ENCODE measurements at regions not wholly inside any gene's neighbourhood (a gene's known extent, or its start where the extent isn't known, plus 50 kb on each side); places are given as distances from the start of the nearest gene placed in this dataset.

DNA sequence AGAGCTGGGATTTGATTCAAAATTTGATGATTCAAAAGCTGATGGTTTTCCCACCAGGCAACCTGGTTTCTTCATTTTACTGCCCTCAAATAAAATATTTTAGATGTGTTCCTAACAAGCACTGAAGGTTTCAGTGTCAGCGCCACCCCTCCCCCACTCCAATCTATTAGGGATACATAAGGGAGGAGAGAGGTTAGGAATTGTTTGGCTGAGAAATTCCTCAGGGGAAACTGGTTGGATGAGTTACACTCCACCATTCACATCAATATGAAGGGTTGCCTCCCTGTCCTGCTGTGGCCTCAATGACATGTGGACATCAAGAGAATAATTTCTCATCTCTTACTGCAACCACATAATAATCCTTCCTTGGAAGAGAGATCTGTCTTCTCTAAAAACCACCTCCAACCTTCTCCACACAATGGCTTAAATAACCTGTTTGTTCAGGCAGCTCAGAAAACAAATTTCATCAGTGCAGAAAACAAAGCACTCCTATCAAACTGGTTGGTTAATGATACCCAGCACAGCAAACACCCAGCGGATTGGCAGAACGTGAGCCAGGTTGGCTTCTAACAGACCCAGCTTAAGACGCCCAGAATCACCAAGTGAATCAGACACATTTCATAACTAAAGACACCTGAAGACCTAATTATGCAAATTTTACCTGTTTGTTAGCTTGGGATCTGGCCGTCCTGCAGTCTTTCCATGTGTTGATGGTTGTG lies 136.0 kb upstream of the SGK1 start:
- DNase-seq (ENCODE audit: low read depth) = no peak

- no peak for DNase-seq (ENCODE audit: low read depth)
Measured at GRCh38 chr6:134452906-134453305, 135.0 kb upstream of the SGK1 start.

GRCh38 chr6:134451529-134451928 lies 133.6 kb upstream of the SGK1 start:
- no peak for DNase-seq (ENCODE audit: low read depth)

- no peak for DNase-seq (ENCODE audit: low read depth)
Measured at GRCh38 chr6:134449781-134450180, 131.9 kb upstream of the SGK1 start.

- no peak for DNase-seq (ENCODE audit: low read depth)
Measured at GRCh38 chr6:134449004-134449403, 131.1 kb upstream of the SGK1 start.

DNA sequence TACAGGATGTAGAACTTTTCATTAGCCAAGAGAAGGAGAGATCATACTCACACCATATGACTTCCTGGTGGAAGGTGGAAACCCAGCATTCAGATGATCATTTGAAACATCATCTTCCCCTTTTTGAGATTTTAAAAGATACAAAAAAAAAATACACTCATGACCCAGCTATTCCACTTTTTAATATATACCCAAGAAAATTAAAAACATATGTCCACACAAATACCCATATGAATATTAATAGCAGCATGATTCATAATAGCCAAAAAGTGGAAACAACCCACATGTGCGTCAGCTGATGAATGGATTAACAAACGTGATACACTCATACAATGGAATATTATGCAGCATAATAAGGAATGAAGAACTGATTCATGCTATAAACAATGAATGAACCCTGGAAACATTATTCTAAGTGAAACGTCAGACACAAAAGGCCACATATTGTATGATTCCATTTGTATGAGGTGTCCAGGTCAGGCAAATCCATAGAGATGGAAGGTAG lies 130.0 kb upstream of the SGK1 start:
- no peak for DNase-seq (ENCODE audit: low read depth)

- no peak for DNase-seq (ENCODE audit: low read depth)
Measured at GRCh38 chr6:134447423-134447822, 129.5 kb upstream of the SGK1 start.

DNA sequence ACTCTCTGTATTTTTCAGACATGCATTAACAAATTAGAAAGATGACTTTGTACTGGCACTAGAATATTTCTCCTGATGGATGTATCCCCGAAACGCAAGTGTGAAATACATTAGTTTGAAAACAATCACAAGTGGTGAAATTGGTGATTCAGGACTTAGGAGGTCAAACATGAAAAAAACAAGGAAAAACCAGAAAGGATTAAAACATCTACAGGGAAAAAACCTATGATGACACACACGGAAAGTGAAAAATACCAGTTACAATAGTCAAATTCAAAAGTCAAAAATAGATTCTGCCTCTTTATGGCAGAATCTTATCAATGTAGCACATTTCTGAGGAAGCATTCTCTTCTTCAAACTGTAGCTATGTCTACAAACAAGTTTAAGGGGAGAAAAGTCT lies 129.0 kb upstream of the SGK1 start:
- no peak for DNase-seq (ENCODE audit: low read depth)

- DNase-seq (ENCODE audit: low read depth) = no peak
Measured at GRCh38 chr6:134446218-134446848, 128.4 kb upstream of the SGK1 start.

DNA sequence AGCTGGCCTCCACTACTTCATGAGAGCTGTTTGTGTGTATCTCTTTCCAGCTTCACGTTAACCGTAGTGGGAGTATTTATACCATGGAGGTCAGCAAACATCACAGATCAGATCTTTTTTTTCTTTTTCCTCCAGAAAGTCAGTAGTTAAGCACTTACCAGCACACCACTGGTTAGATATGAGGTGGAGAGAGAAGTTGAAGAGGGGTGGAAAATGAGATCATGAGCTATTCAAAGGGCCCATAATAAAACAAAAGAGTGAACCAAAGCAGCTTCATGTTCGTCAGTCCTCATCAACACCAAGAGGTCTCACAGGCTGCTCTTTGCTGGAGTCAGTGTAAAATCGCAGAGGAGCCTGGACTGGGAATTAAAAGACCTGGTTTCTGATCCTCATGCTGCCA lies 125.1 kb upstream of the SGK1 start:
- DNase-seq (ENCODE audit: low read depth) = no peak

DNA sequence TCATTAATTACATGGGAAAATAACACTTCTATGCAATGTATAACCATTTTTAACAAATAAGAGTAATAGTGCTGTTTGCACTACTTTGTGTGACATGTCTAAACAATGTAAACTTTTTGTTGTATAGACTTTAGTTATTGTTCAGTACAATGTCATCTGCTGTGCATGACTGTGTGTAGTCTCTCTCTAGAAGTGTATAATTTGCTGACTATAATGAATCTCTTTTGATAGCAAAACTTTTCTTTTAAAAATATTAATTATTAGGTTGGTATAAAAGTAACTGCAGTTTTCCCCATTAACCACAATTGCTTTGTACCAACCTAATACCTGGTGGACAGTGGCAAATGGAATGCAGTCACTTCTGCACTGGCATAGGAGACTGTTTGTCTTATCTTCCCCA lies 124.2 kb upstream of the SGK1 start:
- no peak for DNase-seq (ENCODE audit: low read depth)

DNA sequence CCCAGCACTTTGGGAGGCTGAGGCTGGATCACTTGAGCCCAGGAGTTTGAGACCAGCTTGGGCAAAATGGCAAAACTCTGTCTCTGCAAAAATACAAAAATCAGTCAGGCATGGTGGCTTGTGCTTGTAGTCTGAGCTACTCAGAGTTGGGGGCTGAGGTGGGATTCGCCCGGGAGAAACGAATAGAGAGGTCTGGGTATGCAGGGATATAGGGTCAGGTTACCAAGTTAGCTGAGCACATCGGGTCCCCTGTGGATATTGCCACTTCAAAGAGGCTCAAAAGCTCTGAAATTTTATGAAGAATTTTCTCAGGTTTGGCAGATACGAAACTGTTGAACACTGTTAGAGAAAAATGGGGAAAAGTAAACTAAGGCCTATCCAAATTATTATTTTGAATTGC lies 120.9 kb upstream of the SGK1 start:
- DNase-seq (ENCODE audit: low read depth) = no peak

- no peak for DNase-seq (ENCODE audit: low read depth)
Measured at GRCh38 chr6:134437376-134437775, 119.5 kb upstream of the SGK1 start.

DNA sequence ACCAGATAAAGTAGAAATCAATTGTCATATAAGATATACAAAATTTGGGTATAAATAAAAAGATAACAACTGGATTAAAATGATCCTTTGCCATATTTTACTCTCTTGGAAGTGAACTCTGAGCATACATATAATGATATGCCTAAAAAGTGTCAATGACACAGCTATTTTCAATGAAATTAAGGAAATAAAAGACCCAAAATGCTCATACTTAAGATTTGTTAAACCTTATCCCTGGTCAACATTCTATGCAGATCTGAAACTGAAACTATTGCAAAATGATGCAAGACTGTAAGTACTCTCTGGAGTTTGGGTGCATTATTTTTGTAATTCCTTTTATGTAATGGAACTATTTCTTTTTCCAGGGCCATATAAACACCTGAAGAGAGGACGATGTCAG lies 119.0 kb upstream of the SGK1 start:
- no peak for DNase-seq (ENCODE audit: low read depth)

DNA sequence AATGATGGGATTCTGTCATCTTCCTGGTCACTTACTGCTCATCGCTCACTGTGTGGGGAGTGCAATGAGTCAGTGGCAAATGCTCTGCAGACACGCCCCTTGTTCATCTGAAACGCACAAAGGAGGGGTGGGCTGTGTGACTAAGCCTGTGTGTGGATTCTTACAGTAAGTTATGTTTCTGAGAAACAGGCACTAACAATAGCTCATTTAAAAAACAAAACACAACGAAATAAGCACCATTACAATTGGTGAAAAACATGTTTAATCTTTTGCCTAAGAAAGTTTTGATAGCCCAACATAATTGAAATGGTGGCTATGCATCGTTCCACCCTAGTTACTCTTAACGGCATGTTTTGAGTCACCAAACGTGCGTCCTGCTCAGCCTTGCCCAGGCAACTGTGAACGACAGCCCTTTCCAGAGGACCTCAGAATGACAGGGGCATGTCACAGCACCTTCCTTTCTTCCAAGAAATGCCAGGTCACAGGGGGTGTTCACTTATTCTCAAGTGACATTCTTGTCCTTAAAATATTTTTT lies 118.4 kb upstream of the SGK1 start:
- no peak for DNase-seq (ENCODE audit: low read depth)

GRCh38 chr6:134435814-134436280 lies 117.9 kb upstream of the SGK1 start:
- DNase-seq (ENCODE audit: low read depth) = no peak

GRCh38 chr6:134434019-134434942 lies 116.4 kb upstream of the SGK1 start:
- no peak for DNase-seq (ENCODE audit: low read depth)

DNA sequence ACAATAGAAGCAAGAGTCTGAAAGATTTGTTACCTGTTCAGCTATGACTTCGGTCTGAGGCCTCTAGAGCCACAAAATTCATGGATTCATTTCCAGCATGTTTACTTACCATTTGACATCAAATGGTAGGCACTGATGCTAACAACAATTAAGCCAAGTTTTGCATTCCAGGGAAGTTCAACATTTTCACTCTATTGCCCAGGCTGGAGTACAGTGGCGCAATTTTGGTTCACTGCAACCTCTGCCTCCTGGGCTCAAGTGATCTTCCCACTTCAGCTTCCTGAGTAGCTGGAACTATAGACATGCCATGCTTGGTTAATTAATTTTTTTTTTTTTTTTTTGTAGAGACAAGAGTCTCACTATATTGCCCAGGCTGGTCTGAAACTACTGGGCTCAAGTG lies 114.1 kb upstream of the SGK1 start:
- DNase-seq (ENCODE audit: low read depth) = no peak

DNA sequence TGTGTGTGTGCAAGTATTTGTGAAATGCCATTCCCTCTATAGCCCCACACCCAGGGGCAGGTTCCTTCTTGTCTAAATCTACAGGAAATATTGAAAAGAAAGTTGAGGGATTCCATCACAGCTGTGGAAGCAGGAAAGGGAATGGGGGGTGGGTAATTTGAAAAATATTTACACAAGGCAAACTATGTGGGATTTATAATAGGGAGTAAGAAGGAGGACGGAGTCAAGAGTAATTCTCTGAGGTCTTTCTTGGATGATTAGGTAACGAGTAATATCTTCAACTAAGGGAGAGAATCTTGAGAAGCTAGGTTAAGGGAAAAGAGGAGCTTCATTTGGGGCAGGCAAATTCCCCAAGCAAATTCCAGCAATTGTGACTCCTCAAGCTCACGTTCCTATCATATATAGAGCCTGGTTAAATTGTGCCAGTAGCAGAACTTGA lies 113.5 kb upstream of the SGK1 start:
- no peak for DNase-seq (ENCODE audit: low read depth)

DNA sequence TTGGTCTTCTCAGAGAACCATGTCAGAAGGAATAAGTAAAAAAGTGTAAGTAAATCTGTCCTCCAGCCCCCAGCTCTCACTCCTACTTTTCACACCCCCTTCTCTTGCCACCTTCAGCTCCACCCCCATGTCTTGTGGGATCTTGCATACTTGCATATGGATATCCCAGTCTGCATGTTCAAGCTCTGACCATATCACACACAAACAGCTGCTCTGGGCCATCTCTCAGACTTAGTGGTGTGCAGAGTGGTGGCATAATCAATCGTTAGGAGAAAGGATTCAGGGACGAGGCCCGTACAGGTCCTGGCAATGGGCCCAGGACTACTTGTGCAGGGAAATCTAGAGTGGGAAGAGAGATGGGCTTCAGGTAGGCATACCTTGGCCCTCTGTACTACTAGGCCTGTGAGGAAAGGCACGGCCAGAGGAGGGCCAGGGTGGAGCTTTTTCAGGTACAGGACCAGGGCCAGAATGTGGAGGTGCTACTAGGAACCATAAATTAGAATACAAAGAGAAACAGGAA lies 112.0 kb upstream of the SGK1 start:
- DNase-seq (ENCODE audit: low read depth) = no peak

DNA sequence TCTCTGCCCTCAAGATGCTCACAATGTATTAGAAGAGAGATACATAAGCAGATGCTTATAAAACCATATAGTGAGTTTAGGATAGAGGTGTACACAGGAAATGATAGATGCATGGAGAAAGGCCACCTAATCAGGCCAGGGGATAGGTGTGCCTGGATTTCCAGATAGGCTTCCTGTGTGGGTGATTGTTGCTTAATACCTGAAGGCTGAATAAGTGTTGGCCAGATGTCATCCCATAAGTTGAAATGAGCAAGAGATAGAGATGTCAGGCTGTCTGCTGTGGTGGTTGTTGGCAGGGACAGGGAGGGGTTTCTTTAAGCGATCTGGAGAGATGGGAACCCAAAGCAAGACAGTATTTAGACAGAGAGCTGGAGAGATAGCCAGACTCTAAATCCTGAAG lies 109.8 kb upstream of the SGK1 start:
- DNase-seq (ENCODE audit: low read depth) = no peak

- no peak for DNase-seq (ENCODE audit: low read depth)
Measured at GRCh38 chr6:134426623-134427022, 108.7 kb upstream of the SGK1 start.

Measured in CMK (cell line).